Esophagus muscularis mucosa (tissue), 4 donors: ENCODE measurements at regions not wholly inside any gene's neighbourhood (a gene's known extent, or its start where the extent isn't known, plus 50 kb on each side); places are given as distances from the start of the nearest gene placed in this dataset.

Source experiments
- DNase-seq: peaks from one replicate; pipeline ENCODE4 v3.0.0-alpha.2; 2017; ENCODE audit errors: extremely low spot score
- H3K27ac ChIP-seq, 4 donors: fragments of 200-600 bp; sonication (generic); replicated peaks in 1 of 4; 1 replicate in 3 of 4; 2 replicates in 1 of 4; pipeline ENCODE4 v1.5.1; 2016 to 2019; ENCODE audit warnings: mild to moderate bottlenecking in 1 of 4
- H3K27me3 ChIP-seq, 4 donors: fragments of 200-600 bp; sonication (generic); one replicate each; pipeline versions ENCODE4 v1.5.1 to v1.6.0; 2016 to 2019
- H3K36me3 ChIP-seq, 4 donors: fragments of 200-600 bp; sonication (generic); one replicate each; pipeline ENCODE4 v1.5.1; 2016 to 2019
- H3K4me1 ChIP-seq, 4 donors: fragments of 200-600 bp; sonication (generic); one replicate each; pipeline ENCODE4 v1.5.1; 2016 to 2019
- H3K4me3 ChIP-seq, 4 donors: fragments of 200-600 bp; sonication (generic); 1 replicate in 2 of 4; 2 replicates in 2 of 4; pipeline ENCODE4 v1.5.1; 2016 to 2019; ENCODE audit warnings: mild to moderate bottlenecking in 4 of 4, moderate library complexity in 1 of 4
- H3K9me3 ChIP-seq, 4 donors: fragments of 200-600 bp; sonication (generic); 1 replicate in 3 of 4; 2 replicates in 1 of 4; pipeline ENCODE4 v1.5.1; 2016 to 2019
- EP300 ChIP-seq: sonication (generic); formaldehyde crosslinking; IDR thresholded peaks from one replicate; pipeline ENCODE4 v1.6.1; 2017; ENCODE audit warnings: antibody characterized with exemption
- POLR2A ChIP-seq: fragments of 450-650 bp; IDR thresholded peaks from one replicate; pipeline ENCODE4 v1.6.1; 2017; ENCODE audit warnings: antibody characterized with exemption, moderate library complexity, mild to moderate bottlenecking, low read depth
- POLR2AphosphoS5 ChIP-seq, 2 donors: sonication (generic); formaldehyde crosslinking; IDR thresholded peaks; one replicate each; pipeline ENCODE4 v1.6.1; 2017; ENCODE audit warnings: antibody characterized with exemption in 2 of 2
- WGBS: methylation state at CpG from one replicate; pipeline ENCODE4 v1.1.5; 2018; 5-methylcytosine and 5-hydroxymethylcytosine counted together
- intact Hi-C: fragments of 100-400 bp; cut with DNase I; formaldehyde crosslinking; loops from one replicate; pipeline ENCODE4 v1.15.1; 2023
- small RNA-seq, 3 donors: library from RNA; depleted of rRNA; stranded (forward); fragments of <200 nt; gene quantifications; one replicate each; pipeline ENCODE3, GENCODE V24; 2016
- TF ChIP-seq, protein P1 (sequence below), 3 experiments: fragments of 200-600 bp in 2 of 3; fragments of 450-650 bp in 1 of 3; sonication (generic) in 2 of 3; IDR thresholded peaks; one replicate each; pipeline ENCODE4 v1.5.1; 2017 to 2019; ENCODE audit warnings: antibody characterized with exemption in 3 of 3, mild to moderate bottlenecking in 2 of 3, moderate library complexity in 1 of 3

DNA sequence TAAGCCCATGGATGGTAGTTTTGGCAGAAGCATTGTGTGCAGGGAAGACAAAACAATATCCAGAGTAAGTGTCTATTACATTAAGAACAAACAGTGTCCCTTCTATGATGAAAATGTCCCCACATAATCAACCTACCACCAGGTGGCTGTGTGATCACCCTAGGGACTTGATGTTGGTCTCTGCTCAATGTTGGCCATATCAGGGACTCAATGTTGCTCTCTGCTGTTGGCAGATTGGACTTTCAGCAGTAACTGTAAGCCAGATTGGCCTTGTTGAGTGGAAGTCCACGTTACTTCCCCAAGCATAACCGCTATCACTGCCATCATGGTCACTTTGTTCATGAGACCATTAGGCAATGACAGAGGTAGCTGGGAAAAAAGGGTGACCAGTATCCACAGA, 52.8 kb upstream of the PRSS3 start:
- H3K36me3 ChIP-seq: no peaks in the 10 kb centered on the region
- no peaks in the 10 kb centered on the region for H3K4me1 ChIP-seq
- peaks cover 0 to 8% (median 0%) of the 10 kb centered on the region in 4 donors for H3K9me3 ChIP-seq
- TF ChIP-seq, protein P1, sequence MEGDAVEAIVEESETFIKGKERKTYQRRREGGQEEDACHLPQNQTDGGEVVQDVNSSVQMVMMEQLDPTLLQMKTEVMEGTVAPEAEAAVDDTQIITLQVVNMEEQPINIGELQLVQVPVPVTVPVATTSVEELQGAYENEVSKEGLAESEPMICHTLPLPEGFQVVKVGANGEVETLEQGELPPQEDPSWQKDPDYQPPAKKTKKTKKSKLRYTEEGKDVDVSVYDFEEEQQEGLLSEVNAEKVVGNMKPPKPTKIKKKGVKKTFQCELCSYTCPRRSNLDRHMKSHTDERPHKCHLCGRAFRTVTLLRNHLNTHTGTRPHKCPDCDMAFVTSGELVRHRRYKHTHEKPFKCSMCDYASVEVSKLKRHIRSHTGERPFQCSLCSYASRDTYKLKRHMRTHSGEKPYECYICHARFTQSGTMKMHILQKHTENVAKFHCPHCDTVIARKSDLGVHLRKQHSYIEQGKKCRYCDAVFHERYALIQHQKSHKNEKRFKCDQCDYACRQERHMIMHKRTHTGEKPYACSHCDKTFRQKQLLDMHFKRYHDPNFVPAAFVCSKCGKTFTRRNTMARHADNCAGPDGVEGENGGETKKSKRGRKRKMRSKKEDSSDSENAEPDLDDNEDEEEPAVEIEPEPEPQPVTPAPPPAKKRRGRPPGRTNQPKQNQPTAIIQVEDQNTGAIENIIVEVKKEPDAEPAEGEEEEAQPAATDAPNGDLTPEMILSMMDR (IDR thresholded peaks at IDR 0.05): no peak
- TF ChIP-seq POLR2A (no peak), POLR2AphosphoS5 (IDR thresholded peaks at IDR 0.05) (no peak), EP300 (no peak)
- H3K27ac ChIP-seq: no peak overlapping the region
- DNase-seq: no peak
- H3K27me3 ChIP-seq: peaks cover 0 to 13% (median 0%) of the 10 kb centered on the region in 4 donors
- 89% methylated on average over 2 of the region's 2 CpGs for WGBS
- intact Hi-C loops: no loop called here
- no peak overlapping the region for H3K4me3 ChIP-seq

Small RNAs in the stretch of these regions (small RNA-seq; reads per million reads assigned to genes)
- gene TRBV22OR9-2 (0 reads per million in 3 donors), gene TRBV26OR9-2 (0 reads per million in 3 donors)
